Left ventricle myocardium inferior (tissue), 1 donor: ENCODE measurements at regions not wholly inside any gene's neighbourhood (a gene's known extent, or its start where the extent isn't known, plus 50 kb on each side); places are given as distances from the start of the nearest gene placed in this dataset.

Source experiments
- DNase-seq: peaks from one replicate; pipeline ENCODE4 v3.0.0-alpha.2; 2020
- H3K27ac ChIP-seq: fragments of 200-600 bp; replicated peaks from 2 replicates; pipeline ENCODE4 v1.8.0; 2021
- H3K27me3 ChIP-seq: fragments of 200-600 bp; 2 replicates; pipeline ENCODE4 v1.8.0; 2021; ENCODE audit warnings: low read depth
- H3K36me3 ChIP-seq: fragments of 200-600 bp; 2 replicates; pipeline ENCODE4 v1.8.0; 2021
- H3K4me1 ChIP-seq: fragments of 200-600 bp; 2 replicates; pipeline ENCODE4 v1.8.0; 2021
- H3K4me3 ChIP-seq: fragments of 200-600 bp; 2 replicates; pipeline ENCODE4 v1.8.0; 2021; ENCODE audit warnings: mild to moderate bottlenecking, moderate library complexity
- H3K9me3 ChIP-seq: fragments of 200-600 bp; replicated peaks from 2 replicates; pipeline ENCODE4 v1.8.0; 2021
- CTCF ChIP-seq: fragments of 200-600 bp; IDR thresholded peaks from 2 replicates; pipeline ENCODE4 v1.8.0; 2021; ENCODE audit warnings: antibody characterized with exemption, mild to moderate bottlenecking, borderline replicate concordance
- intact Hi-C: fragments of 100-400 bp; cut with micrococcal nuclease; formaldehyde crosslinking; loops from one replicate; pipeline ENCODE4 v1.11.0; 2022
- donor health status: DM: no; HTN: yes; CAD: no; lungs with severe emphysema.

GRCh38 chr1:170284951-170285350, 139.2 kb downstream of the NTMT2 start:
- intact Hi-C loops = no loop called here
- Histone ChIP-seq H3K4me3 (no peak overlapping the region), H3K36me3 (no peaks in the 10 kb centered on the region), H3K4me1 (no peaks in the 10 kb centered on the region), H3K27me3 (no peaks in the 10 kb centered on the region), H3K9me3 (no peaks in the 10 kb centered on the region), H3K27ac (no peak overlapping the region)
- TF ChIP-seq CTCF = no peak
- DNase-seq = no peak

DNA sequence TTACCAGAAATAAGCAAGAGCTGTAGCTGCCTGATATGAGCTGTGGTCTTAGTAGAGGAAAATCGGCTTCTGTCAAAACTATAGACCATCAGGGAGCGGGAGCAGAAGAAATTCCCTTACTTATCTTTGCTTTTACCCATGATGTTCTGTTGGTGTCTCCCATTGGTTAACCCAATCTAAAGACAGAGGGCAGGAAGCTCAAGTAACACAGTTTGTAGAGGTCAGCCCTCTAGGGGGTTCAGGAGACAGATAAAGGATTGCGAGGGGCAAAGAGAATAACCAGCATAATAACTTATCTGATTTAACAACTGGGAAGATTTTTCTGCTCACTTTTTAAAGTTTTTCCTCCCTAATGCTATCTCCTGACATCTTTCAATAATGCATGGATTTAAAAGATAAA, 142.4 kb downstream of the NTMT2 start:
- intact Hi-C loops = no loop called here
- TF ChIP-seq CTCF = no peak

GRCh38 chr1:170290276-170290675, 144.5 kb downstream of the NTMT2 start:
- H3K36me3 ChIP-seq = no peaks in the 10 kb centered on the region
- DNase-seq = no peak
- intact Hi-C loops = no loop called here
- no peaks in the 10 kb centered on the region for H3K9me3 ChIP-seq
- no peak overlapping the region for H3K4me3 ChIP-seq
- no peak overlapping the region for H3K27ac ChIP-seq
- H3K4me1 ChIP-seq = no peaks in the 10 kb centered on the region
- TF ChIP-seq CTCF = no peak
- no peaks in the 10 kb centered on the region for H3K27me3 ChIP-seq

More for the DNA sequence above, 142.4 kb downstream of the NTMT2 start:
- no peaks in the 10 kb centered on the region for H3K27me3 ChIP-seq
- H3K9me3 ChIP-seq = no peaks in the 10 kb centered on the region
- H3K36me3 ChIP-seq = no peaks in the 10 kb centered on the region
- no peak overlapping the region for H3K27ac ChIP-seq
- no peak overlapping the region for H3K4me3 ChIP-seq
- no peaks in the 10 kb centered on the region for H3K4me1 ChIP-seq
- DNase-seq = no peak

- DNase-seq = no peak
- no peak for TF ChIP-seq CTCF
- H3K9me3 ChIP-seq = peaks cover under 1% of the 10 kb centered on the region
- no peaks in the 10 kb centered on the region for H3K36me3 ChIP-seq
- intact Hi-C loops = no loop called here
- H3K27me3 ChIP-seq = no peaks in the 10 kb centered on the region
- H3K4me3 ChIP-seq = no peak overlapping the region
- H3K27ac ChIP-seq = no peak overlapping the region
- H3K4me1 ChIP-seq = no peaks in the 10 kb centered on the region
These were observed 145.2 kb downstream of the NTMT2 start for GRCh38 chr1:170290991-170291390.

DNA sequence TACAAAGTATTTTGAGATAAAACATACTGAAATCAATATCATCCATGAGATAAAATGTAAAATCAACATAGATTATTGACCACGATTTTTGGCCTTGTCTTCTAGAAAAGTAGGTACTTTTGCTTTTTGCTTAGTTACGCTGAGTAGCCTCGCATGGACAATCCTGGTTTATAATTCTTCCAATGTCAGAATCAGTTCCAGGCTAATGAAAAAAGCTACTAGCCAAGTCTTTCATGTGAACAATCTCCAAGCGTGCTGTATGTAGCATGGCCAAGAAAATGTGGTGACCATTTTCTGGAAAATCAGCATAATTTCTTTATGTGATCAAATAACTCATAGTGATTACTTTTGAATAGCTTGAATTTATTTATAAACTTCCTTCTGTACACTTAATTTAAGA, 145.8 kb downstream of the NTMT2 start:
- Histone ChIP-seq H3K9me3 (peaks cover 5% of the 10 kb centered on the region), H3K27me3 (no peaks in the 10 kb centered on the region), H3K27ac (no peak overlapping the region), H3K4me1 (no peaks in the 10 kb centered on the region), H3K36me3 (no peaks in the 10 kb centered on the region), H3K4me3 (no peak overlapping the region)
- TF ChIP-seq CTCF = no peak
- intact Hi-C loops = no loop called here
- DNase-seq = no peak

DNA sequence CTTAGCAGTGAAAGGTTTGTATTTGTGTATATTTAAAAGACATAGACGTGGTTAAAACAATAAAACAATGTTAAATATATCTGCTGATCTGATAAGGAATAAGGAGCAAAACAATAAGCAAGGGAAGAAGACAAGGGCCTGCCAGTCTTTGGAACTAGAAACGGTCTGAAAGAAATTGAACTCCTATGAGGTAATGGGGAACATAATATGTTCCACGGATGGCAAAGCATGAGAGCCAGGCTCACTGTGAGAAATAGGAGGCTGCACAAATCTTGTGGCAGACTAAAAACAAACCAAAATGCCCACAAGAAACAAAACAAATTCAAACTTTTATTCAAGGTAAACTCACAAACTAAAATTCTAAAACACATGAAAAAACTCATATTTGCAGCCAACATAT, 150.5 kb downstream of the NTMT2 start:
- H3K9me3 ChIP-seq = peaks cover 16% of the 10 kb centered on the region
- no peaks in the 10 kb centered on the region for H3K27me3 ChIP-seq
- no peak overlapping the region for H3K4me3 ChIP-seq
- H3K27ac ChIP-seq = no peak overlapping the region
- H3K36me3 ChIP-seq = no peaks in the 10 kb centered on the region
- DNase-seq = no peak
- TF ChIP-seq CTCF = no peak
- intact Hi-C loops = no loop called here
- no peaks in the 10 kb centered on the region for H3K4me1 ChIP-seq
